Jurkat, Clone E6-1 (cell line): ENCODE measurements at regions not wholly inside any gene's neighbourhood (a gene's known extent, or its start where the extent isn't known, plus 50 kb on each side); places are given as distances from the start of the nearest gene placed in this dataset.
"Not testable (repeated sequence)": the region's sequence is repeated elsewhere in the genome, so short reads cannot be mapped to it uniquely, and the experiment has no call there.

Source experiments
- DNase-seq: peaks from one replicate; pipeline ENCODE4 v3.0.0-alpha.2; 2011; ENCODE audit warnings: low read depth, low spot score
- H3K4me3 ChIP-seq: 2 replicates; pipeline ENCODE4 v1.5.1; 2011; ENCODE audit warnings: mild to moderate bottlenecking, low read length, control low read depth, moderate library complexity

GRCh38 chr12:17060260-17060659 is 454.3 kb upstream of the LMO3 start:
- no peak overlapping the region for H3K4me3 ChIP-seq
- no peak for DNase-seq

- no peak for DNase-seq
- no peak overlapping the region for H3K4me3 ChIP-seq
Measured at GRCh38 chr12:17056546-17056945, 450.6 kb upstream of the LMO3 start.

DNA sequence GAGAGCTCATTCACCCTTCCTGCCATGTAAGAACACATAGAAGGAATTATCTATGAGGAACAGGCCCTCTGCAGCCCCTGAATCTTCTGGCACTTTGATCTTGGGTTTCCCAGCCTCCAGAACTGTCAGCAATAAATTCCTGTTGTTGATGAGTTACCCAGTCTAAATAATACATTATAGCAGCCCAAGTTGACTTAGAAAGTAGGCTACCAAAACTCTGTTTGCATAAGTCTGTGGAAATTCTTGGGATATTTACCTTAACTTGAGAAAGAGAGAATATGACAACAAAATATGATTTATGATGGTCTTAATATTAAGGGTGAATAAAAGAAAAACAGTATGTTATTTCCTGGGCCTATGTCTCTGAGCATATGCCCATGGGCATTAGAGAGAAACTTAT is 433.0 kb upstream of the LMO3 start:
- no peak overlapping the region for H3K4me3 ChIP-seq
- no peak for DNase-seq

- H3K4me3 ChIP-seq: no peak overlapping the region
- no peak for DNase-seq
Measured at GRCh38 chr12:17035372-17035771, 429.4 kb upstream of the LMO3 start.

DNA sequence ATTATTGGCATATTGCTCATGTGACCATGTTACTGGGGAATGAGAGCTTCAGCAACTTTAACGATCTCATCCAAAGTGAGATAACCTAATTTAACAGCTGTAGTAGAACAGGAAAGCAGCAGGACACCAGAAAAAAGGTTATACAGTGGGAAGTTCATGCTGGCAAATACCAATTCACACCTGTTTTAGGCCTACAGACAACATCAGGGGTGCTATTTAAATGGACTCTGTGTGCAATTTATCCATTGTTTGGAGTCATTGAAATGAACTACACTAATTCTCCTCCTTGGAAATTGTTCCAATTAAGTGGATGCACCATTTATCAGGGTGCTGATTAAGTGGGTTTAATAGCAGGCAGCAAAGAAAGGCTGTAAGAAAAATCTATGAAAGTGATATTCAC is 424.4 kb upstream of the LMO3 start:
- no peak for DNase-seq
- H3K4me3 ChIP-seq: no peak overlapping the region

GRCh38 chr12:17028348-17028747 is 422.4 kb upstream of the LMO3 start:
- no peak overlapping the region for H3K4me3 ChIP-seq
- no peak for DNase-seq

DNA sequence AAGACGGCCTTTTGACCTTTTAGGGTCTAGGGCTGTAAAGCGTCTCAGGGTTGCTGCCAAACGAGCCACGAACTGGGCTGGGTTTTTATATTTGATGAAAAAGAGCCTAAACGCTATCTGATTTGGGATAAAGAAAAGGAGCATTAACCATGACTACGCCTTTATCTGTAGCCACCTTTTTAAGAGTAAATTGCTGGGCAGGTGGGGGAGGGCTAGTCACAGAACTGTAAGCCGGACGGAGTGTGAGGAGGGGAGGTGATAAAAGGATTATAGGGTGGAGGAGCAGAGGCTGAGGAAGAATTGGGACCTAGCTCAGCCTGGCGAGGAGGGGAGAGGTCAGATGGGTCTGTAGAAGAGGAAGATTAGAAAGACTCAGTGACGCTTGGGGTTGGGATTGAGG is 419.5 kb upstream of the LMO3 start:
- DNase-seq, H3K4me3 ChIP-seq: not testable (repeated sequence)

GRCh38 chr12:17020765-17021164 is 414.8 kb upstream of the LMO3 start:
- no peak for DNase-seq
- no peak overlapping the region for H3K4me3 ChIP-seq

- no peak overlapping the region for H3K4me3 ChIP-seq
- no peak for DNase-seq
Measured at GRCh38 chr12:17017402-17017801, 411.4 kb upstream of the LMO3 start.

- DNase-seq: no peak
- H3K4me3 ChIP-seq: no peak overlapping the region
Measured at GRCh38 chr12:17016116-17016864, 410.3 kb upstream of the LMO3 start.

DNA sequence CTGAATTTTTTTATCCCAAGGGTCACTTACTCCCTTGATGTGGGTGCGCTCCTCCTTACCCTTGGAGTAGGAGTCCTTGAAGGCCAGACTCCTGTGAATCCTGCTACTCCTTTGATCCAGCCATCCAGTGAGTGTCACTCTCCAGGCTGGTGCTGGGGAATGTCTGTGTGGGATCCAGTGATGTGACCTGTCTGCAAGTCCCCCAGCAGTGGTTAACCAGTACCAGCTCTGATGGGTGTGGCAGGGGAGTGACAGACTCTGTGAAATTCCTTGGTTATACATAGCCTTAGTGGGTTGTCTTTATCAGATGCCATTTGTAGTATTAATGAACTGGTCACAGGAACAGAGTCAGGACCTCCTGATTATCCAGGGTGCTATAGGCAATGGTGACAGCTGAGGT is 409.5 kb upstream of the LMO3 start:
- no peak for DNase-seq
- no peak overlapping the region for H3K4me3 ChIP-seq

DNA sequence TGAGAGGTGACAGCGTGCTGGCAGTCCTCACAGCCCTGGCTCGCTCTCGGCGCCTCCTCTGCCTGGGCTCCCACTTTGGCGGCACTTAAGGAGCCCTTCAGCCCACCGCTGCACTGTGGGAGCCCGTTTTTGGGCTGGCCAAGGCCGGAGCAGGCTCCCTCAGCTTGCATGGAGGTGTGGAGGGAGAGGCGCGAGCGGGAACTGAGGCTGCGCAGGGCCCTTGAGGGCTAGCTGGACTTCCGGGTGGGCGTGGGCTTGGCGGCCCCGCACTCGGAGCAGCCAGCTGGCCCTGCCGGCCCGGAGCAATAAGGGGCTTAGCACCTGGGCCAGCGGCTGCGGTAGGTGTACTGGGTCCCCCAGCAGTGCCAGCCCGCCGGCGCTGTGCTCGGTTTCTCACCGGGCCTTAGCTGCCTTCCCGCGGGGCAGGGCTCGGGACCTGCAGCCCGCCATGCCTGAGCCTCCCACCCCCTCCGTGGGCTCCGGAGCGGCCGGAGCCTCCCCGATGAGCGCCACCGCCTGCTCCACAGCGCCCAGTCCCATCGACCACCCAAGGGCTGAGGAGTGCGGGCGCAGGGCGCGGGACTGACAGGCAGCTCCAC is 401.6 kb upstream of the LMO3 start:
- H3K4me3 ChIP-seq, DNase-seq: not testable (repeated sequence)

DNA sequence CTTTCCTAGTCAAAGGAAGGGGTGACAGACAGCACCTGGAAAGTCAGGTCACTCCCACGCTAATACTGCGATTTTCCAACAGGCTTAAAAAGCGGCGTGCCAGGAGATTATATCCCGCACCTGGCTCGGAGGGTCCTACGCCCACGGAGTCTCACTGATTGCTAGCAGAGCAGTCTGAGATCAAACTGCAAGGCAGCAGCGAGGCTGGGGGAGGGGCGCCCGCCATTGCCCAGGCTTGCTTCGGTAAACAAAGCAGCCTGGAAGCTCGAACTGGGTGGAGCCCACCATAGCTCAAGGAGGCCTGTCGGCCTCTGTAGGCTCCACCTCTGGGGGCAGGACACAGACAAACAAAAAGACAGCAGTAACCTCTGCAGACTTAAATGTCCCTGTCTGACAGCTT is 392.6 kb upstream of the LMO3 start:
- not testable (repeated sequence) for DNase-seq, H3K4me3 ChIP-seq

GRCh38 chr12:16984484-16984883 is 378.5 kb upstream of the LMO3 start:
- no peak for DNase-seq
- no peak overlapping the region for H3K4me3 ChIP-seq

DNA sequence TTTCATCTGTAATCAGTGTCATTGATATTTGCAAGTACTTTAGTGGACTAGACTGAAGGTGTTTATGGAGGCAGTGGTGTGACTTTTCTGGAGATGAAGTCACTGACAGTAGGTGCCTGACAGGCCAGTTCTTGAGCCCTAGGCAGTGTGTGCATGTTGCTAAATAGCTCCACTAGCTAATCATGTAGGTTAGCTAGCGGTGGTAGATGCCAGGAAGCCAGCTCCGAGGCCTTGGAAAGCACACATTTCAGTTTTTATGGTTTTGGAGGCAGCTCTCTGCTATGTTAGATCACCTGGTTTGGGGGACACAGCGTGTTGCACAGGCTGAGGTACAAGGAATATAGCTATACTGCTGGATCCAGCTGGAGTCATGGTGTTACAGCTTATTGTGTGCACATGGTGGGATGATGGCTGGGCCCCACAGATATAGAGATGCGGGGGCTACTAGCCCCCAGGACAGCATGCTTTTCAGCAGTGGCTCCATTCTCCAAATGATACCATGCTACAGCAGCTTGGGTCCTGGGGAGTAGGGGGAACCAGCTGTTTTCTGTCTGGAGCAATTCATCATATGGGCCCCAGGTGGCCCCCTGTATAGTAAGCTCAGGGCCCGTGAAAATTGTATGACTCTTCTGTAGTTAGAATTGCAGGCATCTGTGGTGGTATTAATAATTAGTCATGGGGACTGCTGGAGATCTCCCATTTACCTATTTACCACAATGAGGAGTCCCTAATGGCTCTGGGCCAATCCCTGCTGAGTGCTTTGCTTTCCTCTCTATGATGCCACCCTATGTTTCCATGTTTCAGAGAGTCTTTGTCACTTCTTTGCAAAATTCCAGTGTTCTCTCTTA is 367.2 kb upstream of the LMO3 start:
- H3K4me3 ChIP-seq: no peak overlapping the region
- no peak for DNase-seq

- no peak overlapping the region for H3K4me3 ChIP-seq
- DNase-seq: no peak
Measured at GRCh38 chr12:16962889-16963288, 356.9 kb upstream of the LMO3 start.

DNA sequence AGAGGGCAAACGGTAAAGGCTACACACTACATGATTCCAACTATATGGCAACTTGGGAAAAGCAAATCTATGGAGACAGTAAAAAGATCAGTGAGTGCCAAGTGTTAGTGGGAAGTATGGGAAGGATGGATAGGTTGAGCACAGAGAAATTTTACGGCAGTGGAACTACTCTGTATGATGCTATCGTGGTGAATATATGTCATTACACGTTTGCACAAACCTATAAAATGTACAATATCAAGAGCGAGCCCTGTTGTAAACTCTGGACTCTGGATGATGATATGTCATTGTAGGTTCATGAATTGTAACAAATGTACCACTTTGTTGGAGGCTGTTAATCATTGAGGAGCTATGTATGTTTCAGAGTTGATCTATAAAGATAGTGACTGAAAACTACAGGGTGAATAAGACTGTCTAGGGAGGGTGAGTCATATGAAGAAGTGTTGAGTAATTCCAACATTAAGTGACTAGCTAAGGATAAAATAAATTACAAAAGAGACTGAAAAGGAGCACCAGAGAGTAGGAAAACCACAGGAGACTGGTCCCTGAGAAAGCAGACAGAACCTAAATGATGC is 349.2 kb upstream of the LMO3 start:
- no peak for DNase-seq

DNA sequence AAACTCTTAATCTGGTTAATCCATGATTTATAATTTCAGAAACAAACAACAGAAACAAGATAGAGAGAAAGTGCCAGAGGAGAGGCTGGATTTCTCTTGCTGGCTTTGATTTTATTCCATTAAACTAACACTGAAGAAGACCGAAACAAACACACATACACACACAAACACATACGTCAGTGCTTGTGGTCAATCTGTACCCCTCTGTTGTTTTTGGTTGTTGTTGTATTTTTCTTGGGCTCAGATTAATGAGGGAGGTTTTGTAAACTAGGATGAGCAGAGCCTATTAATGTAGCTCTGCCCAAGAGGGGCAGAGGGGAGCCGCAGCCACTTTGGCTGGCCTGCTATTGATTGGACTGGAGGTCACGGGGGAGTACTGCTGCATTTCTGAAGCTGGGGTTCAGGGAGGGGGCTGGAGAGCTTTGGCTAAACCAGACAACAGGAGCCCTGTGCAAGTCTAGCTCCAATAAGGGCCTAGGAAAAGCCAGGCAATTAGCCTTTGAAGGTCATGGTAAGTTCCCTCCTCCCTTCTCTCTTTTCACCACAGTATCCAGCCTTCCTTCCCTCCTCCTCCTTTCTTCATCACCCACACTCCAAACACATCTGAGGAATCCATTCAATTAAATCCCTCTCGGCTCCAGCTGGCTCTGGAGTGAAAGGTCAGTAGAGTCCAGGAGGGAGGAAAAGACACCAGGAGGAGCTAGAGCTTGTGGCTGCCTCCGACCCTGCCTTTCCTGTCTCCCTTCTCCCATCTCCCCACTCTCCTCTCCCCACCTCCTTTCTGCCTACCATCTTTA is 344.1 kb upstream of the LMO3 start:
- H3K4me3 ChIP-seq: no peak overlapping the region
- no peak for DNase-seq

More for the DNA sequence above, 349.2 kb upstream of the LMO3 start:
- no peak overlapping the region for H3K4me3 ChIP-seq

GRCh38 chr12:16949371-16949770 is 343.4 kb upstream of the LMO3 start:
- no peak for DNase-seq
- no peak overlapping the region for H3K4me3 ChIP-seq
